NCI-H82 (cell line): ENCODE measurements at regions not wholly inside any gene's neighbourhood (a gene's known extent, or its start where the extent isn't known, plus 50 kb on each side); places are given as distances from the start of the nearest gene placed in this dataset.
A peak's percentile ranks its signal among the peaks of the same experiment; 100 is the strongest.
"Not testable (repeated sequence)": the region's sequence is repeated elsewhere in the genome, so short reads cannot be mapped to it uniquely, and the experiment has no call there.

Experiments used
- DNase-seq: peaks from one replicate; lab custom pipeline; 2025; lab: John Stamatoyannopoulos, UW

DNA sequence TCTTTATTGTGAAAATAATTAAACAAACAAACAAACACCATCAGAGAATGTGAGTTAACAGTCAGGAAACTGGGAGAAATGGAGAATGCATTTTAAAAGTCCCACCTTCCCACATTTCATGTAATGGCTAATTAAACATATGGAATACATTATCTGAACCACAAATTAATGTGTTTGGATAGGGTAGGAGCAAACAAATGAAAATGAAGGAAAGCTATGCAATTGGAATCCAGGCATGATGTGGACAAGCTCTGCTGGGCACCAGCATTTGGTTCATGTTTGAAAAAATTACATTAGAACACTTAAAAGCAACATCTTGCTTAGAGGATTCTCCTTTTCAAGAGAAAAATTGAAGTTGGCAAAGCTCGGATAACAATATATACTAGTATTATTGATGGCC is 628.1 kb downstream of the LMO4 start:
- no peak for DNase-seq

DNA sequence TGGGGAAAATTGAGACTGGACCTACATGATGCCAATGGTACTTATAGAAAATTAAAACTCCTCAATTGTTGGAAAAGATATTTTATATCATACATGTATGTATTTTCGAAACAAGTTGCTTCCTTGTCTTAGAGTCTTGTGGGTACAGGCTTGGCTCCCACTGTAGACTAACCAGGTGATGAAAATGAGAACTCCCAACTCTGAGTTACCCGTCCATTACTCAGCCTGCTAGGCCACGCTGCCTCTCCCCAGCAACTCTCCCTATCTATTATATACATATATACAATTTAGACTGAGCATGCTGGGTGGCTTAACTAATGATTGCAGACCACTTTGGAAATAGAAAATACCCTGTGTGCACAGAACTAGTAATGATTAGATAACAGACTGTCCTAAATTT is 628.7 kb downstream of the LMO4 start:
- no peak for DNase-seq

DNA sequence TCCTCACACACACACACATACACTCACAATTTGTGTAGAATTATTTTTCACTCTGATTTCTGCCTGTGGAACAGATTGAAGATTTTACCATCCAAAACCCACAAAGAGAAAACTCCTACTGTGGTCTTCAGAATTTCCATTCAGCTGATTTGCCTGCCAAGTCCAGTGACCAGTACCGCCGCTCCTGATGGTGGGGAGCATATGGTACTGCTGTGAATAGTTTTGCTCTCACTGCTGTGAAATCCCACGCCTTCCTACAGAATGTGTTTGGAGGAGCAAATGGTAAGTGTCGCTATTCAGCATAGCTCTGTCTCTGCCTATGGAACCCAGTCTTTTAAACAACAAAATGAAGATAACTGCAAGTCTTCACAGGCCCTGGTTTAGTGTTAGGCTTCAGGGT is 629.5 kb downstream of the LMO4 start:
- peak; percentile 23 for DNase-seq

- DNase-seq: peak; percentile 32
These were observed 630.0 kb downstream of the LMO4 start for GRCh38 chr1:87958716-87959115.

GRCh38 chr1:87959236-87959635 is 630.6 kb downstream of the LMO4 start:
- peak; percentile 58 for DNase-seq

GRCh38 chr1:87961992-87962391 is 633.3 kb downstream of the LMO4 start:
- no peak for DNase-seq

DNA sequence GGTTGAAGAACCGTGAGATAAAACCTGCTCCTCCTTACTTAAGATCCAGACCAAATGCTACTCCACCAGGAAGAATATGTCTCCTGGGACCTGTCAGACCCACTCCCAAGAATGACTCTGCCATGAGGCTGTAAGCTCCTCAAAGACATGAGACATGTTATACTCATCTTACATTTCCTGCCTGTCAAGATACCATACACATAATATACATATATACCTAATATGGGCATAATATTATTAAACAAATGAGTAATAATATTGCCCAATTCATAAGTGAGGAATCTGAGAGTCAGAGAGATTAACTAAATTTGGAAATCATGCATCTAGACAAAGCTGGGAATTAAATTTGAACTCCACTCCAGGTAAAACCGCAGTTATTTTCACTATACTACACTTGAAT is 634.9 kb downstream of the LMO4 start:
- no peak for DNase-seq

DNA sequence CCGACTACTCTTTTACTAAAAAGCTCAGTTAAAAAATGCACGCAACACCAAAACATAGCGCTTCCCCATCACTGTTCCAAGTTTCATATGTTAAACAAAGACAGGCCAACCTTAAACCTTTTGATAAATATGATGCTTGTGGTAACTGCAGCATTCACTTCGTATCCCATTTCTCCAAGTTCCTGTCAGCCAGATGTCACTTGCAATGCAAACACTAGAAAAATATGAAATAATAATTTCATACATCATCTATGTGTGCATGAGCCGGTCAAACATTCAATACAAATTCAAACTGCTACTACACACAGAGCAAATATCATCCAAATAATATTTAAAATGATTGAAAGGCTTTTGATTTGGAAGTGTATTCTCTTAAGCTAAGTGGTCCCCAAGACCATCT is 636.5 kb downstream of the LMO4 start:
- DNase-seq: no peak

DNA sequence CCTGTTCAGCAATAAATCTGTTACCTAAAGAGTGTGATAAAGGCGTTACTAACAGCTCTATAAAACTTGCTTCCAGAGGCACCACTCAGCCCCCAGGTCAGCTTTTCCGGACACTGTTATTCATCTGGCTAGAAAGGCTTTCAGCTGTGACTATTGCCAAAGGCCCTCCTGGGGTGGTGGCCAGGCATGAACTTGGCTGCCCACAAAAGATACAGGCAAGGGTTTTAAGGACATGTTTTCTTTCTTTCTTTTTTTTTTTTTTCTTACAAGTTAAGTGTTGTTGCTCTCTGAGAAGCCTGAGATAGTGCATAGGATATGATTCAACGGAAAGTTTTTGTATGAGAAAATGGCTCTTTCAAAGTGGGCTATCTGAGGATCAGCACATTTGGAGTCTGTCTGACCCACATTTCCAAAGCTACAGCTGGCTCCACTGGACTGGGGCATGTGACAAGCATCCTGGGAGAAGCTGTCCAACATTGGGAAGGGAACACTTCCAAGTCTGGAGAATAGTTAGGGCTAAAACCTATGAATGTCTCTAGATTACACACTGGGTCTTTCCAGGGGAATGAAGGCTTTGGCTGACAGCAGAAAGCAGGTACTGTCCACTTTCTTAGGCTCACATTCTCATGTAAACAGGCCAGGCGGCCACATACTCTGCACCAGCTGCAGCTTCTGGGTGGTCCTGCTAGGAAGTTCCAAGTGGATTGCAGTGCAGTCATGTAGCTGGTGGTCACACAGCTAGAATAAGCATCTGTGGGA is 639.7 kb downstream of the LMO4 start:
- no peak for DNase-seq

GRCh38 chr1:87969040-87969439 is 640.4 kb downstream of the LMO4 start:
- no peak for DNase-seq

DNA sequence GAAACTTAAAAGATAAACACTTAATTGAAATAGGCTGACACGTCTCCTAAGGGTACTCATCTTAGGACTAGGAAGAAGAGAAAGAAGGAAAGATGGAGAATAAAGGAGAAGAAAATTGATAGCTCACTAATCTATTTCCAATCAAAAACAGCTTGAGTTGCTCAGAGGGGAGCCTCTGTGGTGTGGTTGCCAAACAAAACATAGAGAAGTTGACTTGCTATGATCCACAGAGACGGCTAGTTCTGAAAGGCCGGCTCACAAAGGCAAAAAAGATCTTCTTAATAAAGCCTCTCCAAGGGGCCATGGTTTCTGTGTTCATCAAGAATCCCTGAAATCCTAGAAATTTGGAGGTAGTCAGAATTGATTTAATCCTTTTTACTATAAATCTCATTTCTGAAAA is 644.1 kb downstream of the LMO4 start:
- no peak for DNase-seq

DNA sequence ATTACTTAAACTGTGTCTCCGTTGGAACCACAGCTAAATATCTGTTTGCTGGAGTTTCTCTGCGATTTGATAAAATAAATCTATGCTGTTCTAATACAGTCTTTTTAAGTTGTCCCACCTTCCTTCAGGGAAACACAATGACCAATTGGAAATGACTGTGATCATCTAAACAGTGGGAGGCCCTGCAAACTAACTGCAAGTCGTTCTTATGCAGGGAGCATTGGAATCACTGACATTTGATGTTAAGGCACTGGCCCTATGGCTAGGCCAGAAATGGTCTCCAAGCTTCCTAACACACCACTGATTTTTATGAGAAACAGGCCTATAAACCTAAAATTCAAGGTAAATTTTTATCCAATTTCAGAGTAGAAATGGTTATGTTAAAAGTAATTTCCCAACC is 645.2 kb downstream of the LMO4 start:
- no peak for DNase-seq

DNA sequence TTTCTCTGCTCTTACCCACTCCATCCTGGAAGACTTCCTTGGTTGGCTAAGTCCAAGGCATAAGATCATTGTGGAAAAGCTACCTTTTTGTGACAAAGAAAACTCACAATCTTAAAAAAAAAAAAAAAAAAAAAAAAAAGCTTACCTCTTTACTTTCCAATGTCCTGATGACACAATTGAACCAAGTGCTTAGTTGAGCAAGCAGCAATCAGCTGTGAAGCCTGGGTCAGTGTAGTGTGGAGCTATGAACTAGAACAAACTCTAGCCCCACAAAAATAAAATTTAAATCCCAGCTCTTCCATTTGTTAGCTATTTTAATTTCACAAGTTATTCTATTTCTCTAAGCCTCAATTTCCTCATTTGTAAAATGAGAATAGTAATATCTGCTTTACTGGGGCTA is 647.6 kb downstream of the LMO4 start:
- no peak for DNase-seq

- DNase-seq: no peak
These were observed 648.5 kb downstream of the LMO4 start for GRCh38 chr1:87977145-87977544.

DNA sequence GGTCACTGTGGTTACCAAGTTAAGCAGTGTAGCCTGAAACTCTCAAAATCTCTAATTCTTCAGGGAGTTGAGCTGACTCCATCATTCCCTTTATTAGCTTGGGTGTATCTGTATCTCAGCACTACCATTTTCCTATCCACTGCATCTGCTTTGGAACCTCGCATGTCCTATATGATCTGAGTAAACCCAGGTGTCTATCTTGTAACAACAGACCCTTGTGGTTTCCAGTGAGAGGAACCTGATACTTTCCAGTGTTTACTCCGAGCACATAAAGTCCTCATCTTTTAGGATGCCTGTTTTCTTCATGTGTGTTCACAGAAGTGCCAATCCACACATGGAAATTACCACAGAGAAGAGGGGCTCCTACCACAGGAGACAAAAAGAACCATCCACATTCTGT is 650.4 kb downstream of the LMO4 start:
- no peak for DNase-seq

DNA sequence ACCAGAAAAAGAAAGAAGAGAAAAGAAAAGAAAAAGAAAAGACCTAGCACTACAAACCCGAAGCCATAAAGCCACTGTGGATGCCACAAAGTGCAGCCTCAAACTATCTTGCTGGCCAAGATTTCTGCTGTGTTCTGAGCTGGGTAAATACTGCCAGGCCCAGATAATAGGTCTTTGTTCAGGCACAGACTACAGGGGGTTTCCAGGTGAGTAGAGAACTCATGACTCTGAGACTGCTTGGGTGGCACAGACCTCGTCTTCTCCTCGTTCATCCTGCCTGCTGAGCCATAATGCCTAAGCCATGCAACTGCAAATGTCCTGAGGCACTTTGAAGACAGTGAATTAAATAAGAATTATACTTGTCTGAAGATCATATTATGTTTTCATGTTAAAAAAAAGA is 651.8 kb downstream of the LMO4 start:
- DNase-seq: no peak

GRCh38 chr1:87981386-87981785 is 652.7 kb downstream of the LMO4 start:
- DNase-seq: no peak

GRCh38 chr1:87981810-87982209 is 653.1 kb downstream of the LMO4 start:
- DNase-seq: no peak

- DNase-seq: no peak
These were observed 655.2 kb downstream of the LMO4 start for GRCh38 chr1:87983841-87984240.

DNA sequence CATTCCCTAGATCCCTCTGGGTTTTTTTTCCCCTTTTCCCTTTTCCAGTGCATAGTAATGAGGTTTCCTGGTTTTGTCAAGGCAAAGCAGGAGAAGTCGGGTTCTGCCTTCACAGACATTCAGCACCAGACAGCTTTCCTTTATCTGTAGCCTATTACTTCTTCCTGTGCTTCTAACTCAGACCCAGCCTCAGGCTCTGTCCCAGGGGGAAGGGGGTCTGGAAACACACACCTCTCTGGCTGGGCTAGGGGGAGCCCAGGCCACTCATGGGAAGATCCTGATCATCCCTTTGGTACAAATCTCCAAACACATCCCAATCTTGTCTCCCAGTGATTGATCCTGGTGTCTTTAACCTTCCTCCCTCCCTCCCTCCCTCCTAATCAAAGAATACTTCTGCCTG is 656.4 kb downstream of the LMO4 start:
- DNase-seq: no peak

GRCh38 chr1:87986130-87986866 is 657.6 kb downstream of the LMO4 start:
- DNase-seq: peak; percentile 19

DNA sequence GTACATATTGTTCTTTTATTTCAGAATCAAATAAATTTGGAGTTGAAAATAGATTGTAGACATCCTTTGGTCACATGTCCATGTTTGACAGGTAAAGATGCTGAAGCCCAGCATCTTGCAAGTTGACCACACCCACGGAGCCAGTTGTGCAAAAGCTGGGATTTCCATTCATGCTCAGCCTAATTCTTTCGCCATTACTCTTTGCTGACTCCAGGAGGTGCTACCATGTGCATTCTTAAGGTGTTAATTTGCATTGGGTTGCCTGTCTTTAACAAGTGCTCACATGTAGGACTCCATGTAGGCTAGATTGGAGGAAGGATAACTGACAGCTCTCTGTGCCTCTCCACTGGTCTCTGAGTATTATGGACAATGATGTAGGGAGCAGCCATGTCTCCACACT is 660.7 kb downstream of the LMO4 start:
- DNase-seq: no peak

- not testable (repeated sequence) for DNase-seq
These were observed 663.9 kb downstream of the LMO4 start for GRCh38 chr1:87992536-87992935.

DNA sequence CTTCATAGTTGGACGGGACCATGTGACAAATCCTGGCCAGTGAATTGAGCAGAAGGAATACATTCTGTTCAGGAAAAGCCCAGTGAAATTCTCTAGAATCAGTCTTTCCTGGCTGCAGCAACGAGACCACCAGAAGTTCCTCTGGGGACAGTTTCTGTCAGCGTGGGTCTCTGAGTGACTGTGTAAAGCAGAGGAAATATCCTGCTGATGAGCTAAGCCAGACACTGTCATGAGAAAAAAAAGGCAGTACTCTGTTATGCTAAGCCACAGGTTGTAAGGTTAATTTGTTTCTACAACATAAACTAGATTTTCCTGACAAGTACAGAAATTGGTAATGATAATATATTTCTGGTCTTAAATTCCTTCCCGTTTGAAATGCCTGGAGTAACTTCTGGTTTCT is 664.4 kb downstream of the LMO4 start:
- no peak for DNase-seq
